Stimulated activated CD4-positive, alpha-beta T cell treated with anti-CD3 and anti-CD28 coated beads, Interleukin-15, amount 100 ng/mL, for 1 hour (primary cell): ENCODE measurements at regions not wholly inside any gene's neighbourhood (a gene's known extent, or its start where the extent isn't known, plus 50 kb on each side); places are given as distances from the start of the nearest gene placed in this dataset.

Experiments used
- DNase-seq, 2 donors: peaks; one replicate each; pipeline ENCODE4 v3.0.0-alpha.2; 2020; ENCODE audit warnings: low read depth in 1 of 2, low spot score in 1 of 2

DNA sequence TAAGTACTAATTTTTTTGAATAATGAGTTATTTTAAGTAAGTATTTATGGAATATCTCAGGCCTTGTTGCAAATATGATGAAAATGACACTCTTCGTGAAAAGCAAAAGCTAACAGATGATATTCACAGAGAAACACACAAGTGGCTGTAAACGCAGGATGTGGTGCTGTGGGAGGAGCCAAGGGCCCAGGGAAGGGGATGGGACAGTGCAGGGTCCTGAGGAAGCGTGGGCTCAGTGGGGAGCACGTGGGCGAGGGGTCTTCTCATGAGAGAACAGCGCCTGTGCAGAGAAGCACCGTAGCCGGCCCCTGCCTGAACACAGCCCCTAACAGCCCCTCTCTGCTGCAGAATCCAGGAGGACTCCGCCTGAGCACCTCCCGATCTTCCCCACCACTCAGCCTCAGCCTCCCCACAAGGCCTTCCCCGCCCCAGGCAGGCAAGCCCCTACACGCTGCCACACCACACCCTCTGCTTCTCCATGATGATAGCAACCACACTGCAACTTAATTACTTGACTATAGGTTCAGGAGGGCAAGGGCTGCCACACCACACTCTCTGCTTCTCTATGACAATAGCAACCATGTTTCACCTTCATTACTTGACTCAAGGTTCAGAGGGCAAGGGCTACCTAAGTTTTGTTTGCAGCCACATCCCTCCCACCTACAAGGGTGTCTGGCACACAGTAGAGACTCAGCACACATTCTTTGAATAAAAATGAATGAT lies 152.6 kb upstream of the RNF32 start:
- DNase-seq = no peak

DNA sequence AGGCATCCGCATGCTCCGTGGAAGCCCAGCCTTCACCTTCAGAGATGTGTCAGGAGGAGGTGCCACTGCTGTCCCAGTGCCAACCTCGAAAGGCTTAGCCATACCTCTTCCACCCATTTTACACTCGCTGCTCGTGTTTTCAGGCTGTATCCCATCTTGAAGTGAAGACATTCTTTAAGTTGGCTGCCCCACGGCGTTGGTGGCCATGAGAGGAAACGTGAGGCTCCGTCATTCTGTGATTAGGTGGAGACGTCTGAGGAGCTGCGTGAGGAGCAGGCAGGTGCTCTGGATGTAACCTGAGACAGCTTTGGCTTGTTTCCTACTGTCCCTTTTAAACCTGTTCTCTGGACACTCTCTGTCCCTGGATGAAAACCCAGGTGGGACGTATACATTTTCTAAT lies 159.9 kb upstream of the RNF32 start:
- no peak for DNase-seq

DNA sequence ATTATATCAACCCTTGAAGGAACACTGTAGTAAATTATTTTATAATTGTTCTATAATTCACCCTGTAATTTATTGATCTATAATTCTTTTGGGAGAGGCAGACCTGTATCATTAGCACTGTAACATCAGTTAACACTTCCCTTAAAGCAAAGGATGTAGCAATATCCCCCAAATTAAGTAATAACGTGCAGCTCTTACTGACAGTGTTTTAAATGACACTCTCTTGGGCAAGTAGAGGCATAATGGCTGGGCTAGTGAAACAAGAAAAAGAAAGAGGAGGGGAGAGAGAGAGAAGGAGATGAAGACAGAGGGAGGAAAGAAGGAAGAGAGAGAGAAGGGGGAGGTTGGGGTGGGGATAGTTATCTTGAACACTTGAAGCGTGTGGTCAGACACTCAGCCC lies 161.0 kb upstream of the RNF32 start:
- DNase-seq = no peak

DNA sequence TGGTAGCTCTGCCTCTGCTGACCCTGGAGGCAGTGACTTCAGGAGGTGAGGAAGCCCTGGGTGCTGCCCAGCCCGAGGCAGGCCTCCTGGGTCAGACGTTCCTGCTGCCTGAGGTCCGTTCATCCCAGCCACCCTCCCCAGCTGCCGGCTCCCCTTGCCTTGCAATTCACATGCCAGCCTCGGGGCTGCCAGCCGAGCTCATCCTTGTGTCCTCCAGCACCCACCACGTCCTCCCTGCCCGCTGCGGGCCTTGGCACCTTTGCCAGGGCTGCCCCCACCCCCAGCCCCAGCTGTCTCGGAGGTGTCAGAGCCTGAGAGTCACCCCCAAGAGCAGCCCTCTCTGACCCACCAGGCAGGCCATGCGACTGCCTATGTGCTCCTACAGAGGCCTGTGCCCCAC lies 162.1 kb upstream of the RNF32 start:
- DNase-seq = no peak

DNA sequence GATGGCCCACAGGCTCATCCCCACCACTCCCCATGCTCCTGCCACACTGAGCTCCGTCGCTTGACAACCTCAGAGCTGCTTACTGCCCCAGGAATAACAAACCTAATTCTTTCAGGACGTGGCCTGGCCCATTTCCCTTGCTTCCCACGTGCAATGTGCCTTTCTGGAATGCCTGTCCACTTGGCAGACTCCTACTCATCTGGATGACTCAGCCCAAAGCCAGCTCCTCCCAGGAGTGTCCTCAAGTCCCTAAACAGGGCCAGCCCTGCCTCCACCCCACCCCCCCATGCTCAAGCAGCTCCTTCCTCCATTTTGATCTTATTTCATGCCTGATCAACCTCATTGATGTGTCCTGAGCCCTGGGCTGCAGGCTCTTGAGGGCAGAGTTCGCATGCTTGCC lies 164.9 kb upstream of the RNF32 start:
- DNase-seq = no peak

DNA sequence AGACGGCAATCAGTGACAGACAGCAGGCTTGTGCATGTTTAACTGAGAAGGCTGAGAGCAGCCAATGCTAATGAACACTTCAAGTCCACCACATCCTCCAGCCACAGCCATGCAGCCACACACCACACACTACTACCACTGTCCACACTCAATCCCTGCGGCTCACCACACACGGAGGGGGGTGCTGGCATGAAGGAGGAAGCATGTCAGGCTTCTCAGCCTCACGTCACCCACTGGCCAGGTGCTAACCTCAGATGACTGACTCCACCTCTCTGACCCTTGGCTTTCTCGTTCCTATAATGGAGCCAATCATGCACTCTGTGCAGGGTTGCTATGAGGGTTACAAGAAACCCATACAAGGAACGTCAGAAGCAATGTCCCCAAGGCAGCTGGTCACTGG lies 165.4 kb upstream of the RNF32 start:
- DNase-seq = no peak

DNA sequence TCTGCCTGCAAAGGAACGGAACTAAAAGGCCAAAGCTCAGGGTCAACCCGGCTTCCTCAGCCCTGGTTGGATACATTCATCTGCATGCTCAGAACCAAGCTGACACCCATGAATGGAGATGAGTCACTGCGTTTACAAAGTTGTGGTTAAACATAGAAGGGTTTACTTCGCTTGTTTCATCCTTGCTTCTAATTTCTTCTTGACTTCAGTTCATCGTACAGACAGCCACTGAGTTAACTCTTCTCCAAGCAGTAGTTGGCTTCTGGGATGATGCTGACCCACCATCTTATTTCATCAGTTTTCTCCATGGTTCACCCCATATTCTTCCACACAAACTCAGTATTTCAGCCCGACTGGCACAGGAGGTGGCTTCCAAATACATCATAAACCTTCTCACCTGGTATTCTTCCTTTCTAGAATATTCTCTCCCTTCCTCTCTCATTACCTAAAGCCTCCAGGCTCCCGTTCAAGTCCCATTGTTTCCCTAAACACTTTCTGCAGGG lies 166.3 kb upstream of the RNF32 start:
- no peak for DNase-seq

DNA sequence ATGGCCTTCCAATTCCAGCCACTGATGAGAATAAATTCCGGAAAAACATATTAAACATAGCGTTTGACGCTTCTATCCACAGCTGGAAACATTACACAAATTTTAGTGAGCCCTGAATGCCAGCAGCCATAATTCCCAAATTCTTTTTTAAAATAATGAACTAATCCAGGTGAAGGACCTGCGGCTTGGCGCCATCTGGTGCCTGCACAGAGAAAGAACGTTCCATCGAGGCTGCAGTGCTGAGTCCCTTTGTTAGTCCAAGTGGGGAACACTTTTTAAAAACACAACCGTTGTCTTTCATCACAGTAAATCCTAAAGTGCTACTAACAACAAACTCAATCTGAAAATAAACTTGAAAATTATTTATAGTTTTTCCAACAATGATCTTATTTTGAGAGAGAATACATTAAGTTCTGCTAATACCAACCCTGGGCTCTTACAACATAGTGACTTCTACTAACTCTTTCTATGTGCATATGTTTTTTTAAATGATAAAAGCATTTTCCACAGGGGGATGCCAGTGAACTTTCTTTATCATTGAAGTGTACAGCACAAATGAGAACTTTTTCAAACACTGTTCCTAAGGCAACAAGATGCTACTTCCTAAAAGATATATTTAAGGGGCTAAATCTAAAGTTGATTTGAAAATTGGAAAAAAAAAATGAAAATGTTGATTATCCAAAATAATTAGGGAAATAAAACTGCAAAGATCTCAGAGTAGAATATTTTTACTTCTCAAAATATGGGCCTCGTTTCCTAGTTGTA lies 166.9 kb upstream of the RNF32 start:
- peak in 1 of 2 donors; percentile 4 for DNase-seq

DNA sequence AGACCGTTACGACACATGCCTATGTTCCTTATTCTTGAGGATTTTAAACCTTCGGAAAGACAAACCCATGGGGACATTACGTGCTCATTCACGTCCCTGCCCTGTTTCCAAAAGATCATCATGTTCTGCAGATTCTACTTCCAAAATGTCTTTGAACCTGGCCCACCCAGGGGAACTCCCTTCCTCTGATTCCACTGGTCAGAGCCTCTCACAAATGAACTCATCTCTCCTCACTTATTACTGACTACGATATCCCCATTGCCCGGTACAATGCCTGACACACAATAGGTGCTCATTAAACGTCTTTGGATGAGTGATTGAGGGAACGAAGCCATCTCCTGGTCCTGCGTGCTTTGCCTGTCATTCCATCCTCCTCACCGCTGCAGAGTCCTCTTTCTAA lies 168.3 kb upstream of the RNF32 start:
- no peak for DNase-seq

DNA sequence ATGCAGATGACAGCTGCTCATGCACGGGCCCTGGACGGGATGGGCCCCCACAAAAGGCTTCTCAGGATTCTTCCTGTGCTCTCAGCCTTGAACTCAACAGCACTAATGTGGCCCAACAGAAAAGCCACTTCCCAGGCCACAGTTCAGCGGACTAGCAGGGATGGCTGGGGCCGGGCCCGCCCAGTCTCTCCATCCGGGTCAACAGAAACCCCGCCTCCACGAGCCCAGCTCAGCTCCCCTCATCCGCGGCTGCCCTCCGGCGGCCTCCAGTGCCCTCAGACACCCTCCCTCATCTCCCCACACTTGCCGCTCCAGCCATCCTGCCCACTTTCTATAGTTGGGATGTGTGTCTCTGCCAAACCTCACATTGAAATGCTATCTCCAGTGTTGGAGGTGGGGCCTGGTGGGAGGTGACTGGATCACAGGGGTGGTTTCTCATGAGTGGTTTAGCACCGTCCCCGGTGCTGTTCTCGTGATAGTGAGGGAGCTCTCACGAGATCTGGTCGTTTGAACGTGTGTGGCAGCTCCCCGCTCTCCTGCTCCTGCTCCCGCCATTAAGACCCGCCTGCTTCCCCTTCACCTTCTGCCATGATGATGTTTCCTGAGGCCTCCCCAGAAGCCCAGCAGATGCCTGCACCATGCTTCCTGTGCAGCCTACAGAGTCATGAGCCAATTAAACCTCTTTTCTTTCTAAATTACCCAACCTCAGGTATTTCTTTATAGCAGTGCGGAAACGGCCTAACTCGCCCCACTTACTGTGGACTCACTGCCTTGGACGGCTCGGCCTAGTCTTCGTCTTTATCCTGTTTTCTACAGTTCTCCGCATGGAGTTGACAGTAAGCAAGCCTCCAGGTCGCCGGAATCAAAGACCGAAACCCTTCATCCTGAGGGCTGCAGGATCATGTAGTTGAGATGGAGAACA lies 169.9 kb upstream of the RNF32 start:
- DNase-seq = no peak

DNA sequence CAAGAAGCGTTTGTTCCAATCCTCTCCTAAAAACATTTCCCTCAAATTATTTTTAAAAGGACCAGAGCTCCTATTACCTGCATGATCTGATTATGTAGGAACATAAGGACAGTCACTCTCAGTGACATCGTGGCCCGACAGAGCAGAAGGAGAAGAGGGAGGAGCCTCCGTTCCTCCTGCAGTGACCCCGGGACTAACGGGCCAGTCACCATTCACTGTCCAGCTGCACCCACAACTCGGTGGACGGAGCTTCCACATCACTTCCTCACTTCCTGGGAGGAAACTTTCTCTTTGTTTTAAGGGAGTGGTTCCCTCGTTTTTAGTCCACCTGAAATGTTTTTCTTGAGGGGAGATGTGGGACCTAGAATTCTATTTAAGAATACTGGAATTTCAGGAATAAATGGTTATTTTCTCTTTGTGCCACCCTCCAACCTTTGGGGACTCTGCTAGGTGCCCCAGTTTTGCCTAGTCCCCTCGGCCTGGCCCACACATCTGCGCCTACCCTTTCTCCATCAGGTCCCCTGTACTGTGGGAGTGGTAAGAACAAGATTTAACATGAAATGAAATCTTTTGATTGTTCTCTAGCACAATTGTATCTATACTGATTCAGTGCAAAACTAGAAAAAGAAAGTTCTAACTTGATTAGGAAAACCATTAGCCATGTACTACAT lies 173.5 kb upstream of the RNF32 start:
- no peak for DNase-seq

DNA sequence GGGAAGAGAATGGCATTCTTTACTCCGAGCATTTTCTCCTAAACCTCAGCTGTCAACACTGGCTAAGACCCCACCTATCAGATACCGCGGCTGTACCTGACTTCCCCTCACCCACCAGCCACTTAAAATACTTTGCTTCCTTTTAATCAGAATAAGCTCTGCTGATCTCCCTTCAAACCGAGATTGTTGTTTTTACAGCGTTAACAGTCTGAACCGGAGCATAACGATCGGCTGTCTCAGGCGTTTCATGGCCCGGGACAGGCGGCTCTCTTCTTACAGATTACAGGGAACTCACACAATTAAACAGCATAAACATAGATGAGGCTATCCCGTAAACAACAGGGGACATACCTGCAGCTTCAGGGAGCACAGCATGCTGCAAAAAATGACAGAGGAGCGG lies 174.3 kb upstream of the RNF32 start:
- DNase-seq = no peak

DNA sequence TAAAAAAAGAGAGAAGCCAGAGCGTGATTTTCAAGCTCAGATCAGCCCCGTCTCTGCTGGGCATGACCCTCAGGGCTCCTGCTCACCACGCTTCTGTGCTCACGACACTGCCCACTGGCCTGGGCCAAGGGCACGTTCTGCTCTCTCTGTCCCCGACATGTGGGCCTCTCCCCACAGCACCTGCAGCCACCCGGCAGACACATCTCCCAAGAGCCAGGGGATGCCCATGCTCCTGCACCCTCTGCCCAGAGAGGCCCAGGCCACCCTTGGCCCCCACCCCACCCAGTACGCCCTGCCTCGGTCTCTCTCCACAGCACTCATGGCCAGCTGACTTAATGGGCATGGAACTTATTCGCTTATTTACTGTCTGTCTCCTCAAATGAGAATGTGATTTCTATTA lies 175.4 kb upstream of the RNF32 start:
- no peak for DNase-seq

DNA sequence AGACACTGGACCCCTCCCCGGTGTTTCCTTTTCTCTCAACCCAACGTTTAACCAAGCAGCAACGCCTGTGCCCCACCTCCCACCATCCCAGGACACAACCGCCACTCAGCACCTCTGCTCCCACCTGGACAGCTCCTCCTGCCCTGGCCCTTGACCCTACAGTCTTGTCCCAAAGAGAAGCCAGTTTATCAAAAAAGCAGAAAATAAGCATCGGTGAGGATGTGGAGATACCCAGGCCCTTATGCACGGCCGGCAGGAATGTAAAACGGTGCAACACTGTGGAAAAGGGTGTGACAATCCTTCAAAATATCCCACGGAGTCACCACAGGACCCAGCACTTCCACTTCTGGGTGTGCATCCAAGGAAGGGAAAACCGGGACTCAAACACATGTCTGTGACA lies 176.2 kb upstream of the RNF32 start:
- no peak for DNase-seq

DNA sequence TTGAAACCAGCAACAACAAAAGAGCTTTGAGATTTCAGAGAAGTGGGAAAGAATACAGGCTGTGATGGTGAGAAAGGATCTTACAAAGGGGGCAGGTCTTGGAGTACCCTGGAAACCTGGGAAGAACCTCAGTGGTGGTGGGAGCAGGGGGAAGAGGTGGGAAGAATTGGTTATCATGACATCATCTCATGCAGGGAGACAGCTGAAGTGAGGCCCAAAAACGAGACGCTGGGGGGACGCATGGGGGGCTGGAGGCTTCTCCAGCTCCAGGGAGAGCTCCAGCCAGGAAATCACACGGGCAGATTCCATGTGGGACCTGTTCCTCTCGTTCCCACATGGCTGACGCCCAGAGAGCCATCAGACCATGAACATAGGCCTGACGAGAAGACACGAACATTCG lies 177.3 kb upstream of the RNF32 start:
- no peak for DNase-seq

DNA sequence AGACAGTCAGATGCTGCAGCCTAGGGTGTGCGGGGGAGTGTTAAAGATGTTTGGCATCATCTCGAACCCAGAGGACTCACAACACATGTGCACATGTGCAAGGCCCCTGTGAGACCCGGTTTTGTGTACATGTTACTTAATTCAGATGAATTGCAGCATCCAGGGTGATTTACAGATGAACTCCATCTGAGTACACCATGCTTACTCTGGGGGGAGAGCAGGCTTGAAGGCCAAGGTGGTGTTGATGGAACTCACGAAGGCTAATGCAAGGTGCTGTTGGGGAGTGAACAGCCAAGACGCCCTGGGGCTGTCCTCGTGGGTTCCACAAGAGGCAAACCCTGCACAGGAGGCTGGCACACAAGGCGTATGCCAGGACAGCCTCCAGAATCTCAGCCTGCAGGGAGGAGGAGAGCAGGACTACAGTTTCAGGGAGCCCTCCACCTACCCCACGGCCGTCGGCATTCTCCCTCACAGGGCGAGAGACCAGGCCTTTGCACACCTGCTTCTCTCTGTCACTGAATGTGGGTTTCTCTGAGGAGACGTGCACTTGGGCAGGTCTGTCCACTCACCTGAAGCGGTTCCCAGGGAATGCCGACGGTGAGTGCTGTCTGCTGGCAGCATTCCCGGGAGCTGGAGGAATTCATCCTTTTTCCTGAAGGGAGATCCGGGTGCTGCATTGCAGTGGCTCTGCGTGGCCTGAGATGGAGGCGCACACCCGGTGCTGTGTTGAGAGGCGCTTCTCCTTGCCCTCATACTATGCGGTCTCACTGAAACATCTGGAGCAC lies 178.5 kb upstream of the RNF32 start:
- no peak for DNase-seq

DNA sequence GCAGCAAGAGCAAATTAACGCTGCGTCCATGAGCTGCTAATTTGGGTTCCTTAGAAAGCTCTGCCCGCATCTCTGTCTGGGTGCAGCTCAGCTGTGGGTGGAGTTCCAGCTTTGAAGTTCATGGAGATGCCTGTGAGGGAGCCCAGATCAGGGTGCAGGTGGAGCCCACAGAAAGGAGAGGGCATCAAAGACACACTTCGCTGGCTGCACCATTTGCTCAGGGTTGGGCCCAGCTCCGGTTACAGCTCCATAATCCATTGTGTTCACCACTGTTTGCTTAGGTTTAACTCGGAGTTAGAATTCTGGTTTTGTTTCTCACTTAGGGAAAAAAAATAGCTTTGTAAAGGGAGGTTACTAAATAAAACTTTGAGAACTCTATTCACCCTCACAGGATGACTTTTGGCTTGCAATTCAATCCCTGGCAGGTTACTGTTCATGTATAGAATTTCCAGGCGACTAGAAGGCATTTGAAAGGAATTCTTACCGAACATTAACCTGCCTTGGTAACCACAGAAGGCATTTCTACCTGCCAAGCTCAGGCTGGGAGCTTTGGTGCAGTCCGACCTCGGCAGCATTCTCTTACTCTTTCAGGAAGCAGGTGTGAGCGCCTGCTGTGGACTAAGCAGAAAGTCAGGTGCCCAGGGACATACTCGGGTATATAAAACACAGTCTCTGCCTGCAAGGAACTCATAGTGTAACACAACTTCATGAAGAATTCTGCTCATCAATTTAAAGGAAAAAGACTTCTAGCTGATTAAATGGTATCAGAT lies 179.5 kb upstream of the RNF32 start:
- DNase-seq = no peak

DNA sequence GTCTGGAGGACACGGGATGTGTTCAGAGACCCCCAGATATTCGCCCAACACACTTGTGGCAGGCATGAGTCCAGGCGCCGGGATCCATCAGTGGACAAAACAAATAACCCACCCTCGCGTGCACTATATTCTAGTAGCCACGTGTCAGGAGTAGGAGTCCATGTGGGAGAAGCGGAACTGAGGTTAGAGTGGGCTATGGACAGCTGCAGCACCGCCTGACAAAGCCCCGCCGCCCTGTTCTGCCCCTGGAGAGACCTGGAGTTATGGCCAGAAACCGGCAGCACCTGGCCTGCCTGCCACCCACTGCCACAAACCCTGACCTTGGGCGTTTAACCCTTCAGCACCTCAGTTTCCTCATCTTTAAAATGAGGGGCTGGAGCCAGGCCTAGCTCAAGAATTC lies 181.0 kb upstream of the RNF32 start:
- DNase-seq = no peak

DNA sequence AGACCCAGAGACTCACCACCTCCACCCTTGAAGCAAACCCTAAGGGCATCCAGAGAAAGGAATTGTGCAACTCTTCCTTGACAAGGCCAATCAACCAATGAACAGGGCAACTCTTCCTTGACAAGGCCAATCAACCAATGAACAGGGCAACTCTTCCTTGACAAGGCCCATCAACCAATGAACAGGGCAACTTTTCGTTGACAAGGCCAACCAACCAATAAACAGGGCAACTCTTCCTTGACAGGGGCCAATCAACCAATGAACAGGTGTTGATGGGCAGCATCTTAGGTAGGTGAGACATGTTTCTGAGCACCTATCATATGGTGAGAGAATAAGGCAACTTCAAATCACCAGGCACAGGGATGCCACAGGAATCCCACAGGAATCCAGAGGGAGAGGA lies 181.5 kb upstream of the RNF32 start:
- no peak for DNase-seq

DNA sequence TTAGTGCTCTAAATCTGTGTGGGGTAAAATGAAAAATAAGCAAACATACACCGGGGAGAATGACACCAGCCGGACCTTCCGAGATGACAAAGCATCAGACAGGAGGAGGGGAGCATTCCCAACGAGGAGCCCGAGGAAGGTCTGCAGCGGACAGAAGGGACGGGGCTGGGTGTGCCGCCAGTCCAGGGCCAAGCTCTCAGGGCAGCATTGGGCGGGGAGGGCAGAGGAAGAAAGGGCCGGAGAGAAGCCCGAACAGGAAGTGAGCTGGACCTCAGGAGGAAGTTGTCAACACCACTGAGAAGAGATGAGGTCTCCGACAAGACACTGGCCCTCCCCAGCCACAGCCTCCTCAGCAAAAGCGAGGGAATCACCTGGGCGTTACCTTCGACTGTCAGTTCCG lies 182.6 kb upstream of the RNF32 start:
- DNase-seq = no peak
